ENCODE measurements at regions not wholly inside any gene's neighbourhood (a gene's known extent, or its start where the extent isn't known, plus 50 kb on each side); places are given as distances from the start of the nearest gene placed in this dataset.
"Not testable (repeated sequence)": the region's sequence is repeated elsewhere in the genome, so short reads cannot be mapped to it uniquely, and the experiment has no call there.

GRCh38 chr2:184993746-184994145 lies 395.4 kb downstream of the ZNF804A start:
- DNase-seq, result no peak

- DNase-seq, result no peak
Measured at GRCh38 chr2:185006481-185006880, 408.2 kb downstream of the ZNF804A start.

GRCh38 chr2:185012643-185013042 lies 414.3 kb downstream of the ZNF804A start:
- DNase-seq, result peak; percentile 0

GRCh38 chr2:185014076-185014475 lies 415.7 kb downstream of the ZNF804A start:
- no peak for DNase-seq

- not testable (repeated sequence) for DNase-seq
Measured at GRCh38 chr2:185025891-185026290, 427.6 kb downstream of the ZNF804A start.

- DNase-seq, result no peak
Measured at GRCh38 chr2:185035906-185036305, 437.6 kb downstream of the ZNF804A start.

GRCh38 chr2:185044323-185044874 lies 446.1 kb downstream of the ZNF804A start:
- no peak for DNase-seq

GRCh38 chr2:185050804-185051203 lies 452.5 kb downstream of the ZNF804A start:
- no peak for DNase-seq

GRCh38 chr2:185063761-185064160 lies 465.4 kb downstream of the ZNF804A start:
- DNase-seq, result no peak

GRCh38 chr2:185066128-185066527 lies 467.8 kb downstream of the ZNF804A start:
- no peak for DNase-seq

- DNase-seq, result no peak
Measured at GRCh38 chr2:185069107-185069506, 470.8 kb downstream of the ZNF804A start.

- DNase-seq, result no peak
Measured at GRCh38 chr2:185074156-185074555, 475.8 kb downstream of the ZNF804A start.

GRCh38 chr2:185082749-185083148 lies 484.4 kb downstream of the ZNF804A start:
- DNase-seq, result no peak

GRCh38 chr2:185108588-185108987 lies 510.3 kb downstream of the ZNF804A start:
- no peak for DNase-seq

GRCh38 chr2:185127412-185127811 lies 529.1 kb downstream of the ZNF804A start:
- DNase-seq, result no peak

- DNase-seq, result no peak
Measured at GRCh38 chr2:185128346-185128745, 530.0 kb downstream of the ZNF804A start.

GRCh38 chr2:185128996-185129395 lies 530.7 kb downstream of the ZNF804A start:
- no peak for DNase-seq

GRCh38 chr2:185130685-185131084 lies 532.4 kb downstream of the ZNF804A start:
- no peak for DNase-seq

GRCh38 chr2:185132501-185133041 lies 534.2 kb downstream of the ZNF804A start:
- no peak for DNase-seq

- no peak for DNase-seq
Measured at GRCh38 chr2:185137700-185138099, 539.4 kb downstream of the ZNF804A start.

GRCh38 chr2:185142677-185143076 lies 544.3 kb downstream of the ZNF804A start:
- no peak for DNase-seq

GRCh38 chr2:185144159-185144919 lies 546.0 kb downstream of the ZNF804A start:
- DNase-seq, result no peak

GRCh38 chr2:185145316-185146121 lies 547.2 kb downstream of the ZNF804A start:
- DNase-seq, result no peak

Measured in left kidney (tissue), 1 donor.